HG03159 (cell line): ENCODE measurements at regions not wholly inside any gene's neighbourhood (a gene's known extent, or its start where the extent isn't known, plus 50 kb on each side); places are given as distances from the start of the nearest gene placed in this dataset.
"Not testable (repeated sequence)": the region's sequence is repeated elsewhere in the genome, so short reads cannot be mapped to it uniquely, and the experiment has no call there.

Experiments used
- ATAC-seq: cut with Tn5 transposase; IDR thresholded peaks from one replicate; pipeline ENCODE4 v1.9.1; 2021; ENCODE audit warnings: mild to moderate bottlenecking, moderate library complexity; ENCODE audit not compliant: unreplicated experiment

GRCh38 chr1:94362466-94363058 lies 55.6 kb upstream of the ABCD3 start:
- ATAC-seq, result no peak

GRCh38 chr1:94358630-94359599 lies 59.3 kb upstream of the ABCD3 start:
- ATAC-seq, result no peak

GRCh38 chr1:94357661-94358060 lies 60.5 kb upstream of the ABCD3 start:
- ATAC-seq, result no peak

GRCh38 chr1:94355485-94355980 lies 62.7 kb upstream of the ABCD3 start:
- no peak for ATAC-seq

GRCh38 chr1:94351481-94351880 lies 66.7 kb upstream of the ABCD3 start:
- no peak for ATAC-seq

- ATAC-seq, result no peak
These were observed 67.8 kb upstream of the ABCD3 start for GRCh38 chr1:94350350-94350924.

- ATAC-seq, result no peak
These were observed 68.3 kb upstream of the ABCD3 start for GRCh38 chr1:94349853-94350252.

GRCh38 chr1:94348386-94348785 lies 69.8 kb upstream of the ABCD3 start:
- not testable (repeated sequence) for ATAC-seq

- no peak for ATAC-seq
These were observed 73.0 kb upstream of the ABCD3 start for GRCh38 chr1:94345148-94345721.

- ATAC-seq, result no peak
These were observed 75.8 kb upstream of the ABCD3 start for GRCh38 chr1:94342416-94342815.

GRCh38 chr1:94339206-94339927 lies 78.8 kb upstream of the ABCD3 start:
- no peak for ATAC-seq

- no peak for ATAC-seq
These were observed 81.2 kb upstream of the ABCD3 start for GRCh38 chr1:94336991-94337390.

GRCh38 chr1:94335950-94336349 lies 82.2 kb upstream of the ABCD3 start:
- no peak for ATAC-seq

GRCh38 chr1:94335447-94335846 lies 82.7 kb upstream of the ABCD3 start:
- peak; percentile 52 for ATAC-seq

GRCh38 chr1:94334764-94335163 lies 83.4 kb upstream of the ABCD3 start:
- ATAC-seq, result no peak

- no peak for ATAC-seq
These were observed 85.2 kb upstream of the ABCD3 start for GRCh38 chr1:94332952-94333351.

- no peak for ATAC-seq
These were observed 85.7 kb upstream of the ABCD3 start for GRCh38 chr1:94332516-94332915.

GRCh38 chr1:94329986-94330385 lies 88.2 kb upstream of the ABCD3 start:
- no peak for ATAC-seq

- no peak for ATAC-seq
These were observed 88.9 kb upstream of the ABCD3 start for GRCh38 chr1:94329276-94329675.

- no peak for ATAC-seq
These were observed 89.8 kb upstream of the ARHGAP29 start for GRCh38 chr1:94327001-94327690.
